Activated T-cell treated with anti-CD3 and anti-CD28 coated beads, Interleukin-2, amount 50 U/mL, for 24 hours (primary cell): ENCODE measurements at regions not wholly inside any gene's neighbourhood (a gene's known extent, or its start where the extent isn't known, plus 50 kb on each side); places are given as distances from the start of the nearest gene placed in this dataset.

ENCODE experiments used
- DNase-seq: peaks from one replicate; pipeline ENCODE4 v3.0.0-alpha.2; 2020
- H3K27ac Mint-ChIP-seq: 2 replicates; pipeline ENCODE4 v1.8.0; 2020; ENCODE audit warnings: mild to moderate bottlenecking, mixed read lengths
- H3K27me3 Mint-ChIP-seq: 2 replicates; pipeline ENCODE4 v1.8.0; 2020; ENCODE audit warnings: mixed read lengths
- H3K36me3 Mint-ChIP-seq: 2 replicates; pipeline ENCODE4 v1.8.0; 2020; ENCODE audit warnings: low read depth, mixed read lengths
- H3K4me1 Mint-ChIP-seq: 2 replicates; pipeline ENCODE4 v1.8.0; 2020; ENCODE audit warnings: low read depth, mixed read lengths
- H3K4me3 Mint-ChIP-seq: 2 replicates; pipeline ENCODE4 v1.8.0; 2020; ENCODE audit warnings: mild to moderate bottlenecking, moderate library complexity, mixed read lengths
- H3K9me3 Mint-ChIP-seq: 2 replicates; pipeline ENCODE4 v1.8.0; 2020; ENCODE audit warnings: mixed read lengths

- Mint-ChIP-seq H3K4me3 (no peak overlapping the region), H3K9me3 (peaks cover 6% of the 10 kb centered on the region), H3K36me3 (no peaks in the 10 kb centered on the region), H3K4me1 (no peaks in the 10 kb centered on the region), H3K27me3 (no peaks in the 10 kb centered on the region), H3K27ac (no peak overlapping the region)
- no peak for DNase-seq
Observed at GRCh38 chr2:222088561-222088960, 210.2 kb downstream of the PAX3 start.

- no peaks in the 10 kb centered on the region for H3K36me3 Mint-ChIP-seq
- peaks cover 6% of the 10 kb centered on the region for H3K9me3 Mint-ChIP-seq
- H3K4me1 Mint-ChIP-seq, result no peaks in the 10 kb centered on the region
- H3K4me3 Mint-ChIP-seq, result no peak overlapping the region
- H3K27ac Mint-ChIP-seq, result no peak overlapping the region
- no peak for DNase-seq
- H3K27me3 Mint-ChIP-seq, result no peaks in the 10 kb centered on the region
Observed at GRCh38 chr2:222087998-222088397, 210.8 kb downstream of the PAX3 start.

GRCh38 chr2:222082201-222082600, 216.6 kb downstream of the PAX3 start:
- no peaks in the 10 kb centered on the region for H3K27me3 Mint-ChIP-seq
- H3K36me3 Mint-ChIP-seq, result no peaks in the 10 kb centered on the region
- no peaks in the 10 kb centered on the region for H3K9me3 Mint-ChIP-seq
- H3K27ac Mint-ChIP-seq, result no peak overlapping the region
- H3K4me1 Mint-ChIP-seq, result no peaks in the 10 kb centered on the region
- no peak overlapping the region for H3K4me3 Mint-ChIP-seq
- DNase-seq, result no peak

GRCh38 chr2:222080141-222080540, 218.7 kb downstream of the PAX3 start:
- H3K4me3 Mint-ChIP-seq, result no peak overlapping the region
- no peaks in the 10 kb centered on the region for H3K36me3 Mint-ChIP-seq
- H3K27ac Mint-ChIP-seq, result no peak overlapping the region
- no peak for DNase-seq
- H3K9me3 Mint-ChIP-seq, result no peaks in the 10 kb centered on the region
- no peaks in the 10 kb centered on the region for H3K27me3 Mint-ChIP-seq
- no peaks in the 10 kb centered on the region for H3K4me1 Mint-ChIP-seq

GRCh38 chr2:222076973-222077690, 221.7 kb downstream of the PAX3 start:
- Mint-ChIP-seq H3K27me3 (no peaks in the 10 kb centered on the region), H3K4me1 (no peaks in the 10 kb centered on the region), H3K4me3 (no peak overlapping the region), H3K27ac (no peak overlapping the region), H3K9me3 (no peaks in the 10 kb centered on the region), H3K36me3 (no peaks in the 10 kb centered on the region)
- DNase-seq, result no peak

GRCh38 chr2:222074674-222075073, 224.1 kb downstream of the PAX3 start:
- DNase-seq, result no peak
- no peak overlapping the region for H3K27ac Mint-ChIP-seq
- H3K36me3 Mint-ChIP-seq, result no peaks in the 10 kb centered on the region
- H3K4me3 Mint-ChIP-seq, result no peak overlapping the region
- H3K9me3 Mint-ChIP-seq, result no peaks in the 10 kb centered on the region
- H3K27me3 Mint-ChIP-seq, result peaks cover 2% of the 10 kb centered on the region
- H3K4me1 Mint-ChIP-seq, result no peaks in the 10 kb centered on the region

GRCh38 chr2:222071911-222072310, 226.9 kb downstream of the PAX3 start:
- no peaks in the 10 kb centered on the region for H3K9me3 Mint-ChIP-seq
- peaks cover 2% of the 10 kb centered on the region for H3K27me3 Mint-ChIP-seq
- H3K4me3 Mint-ChIP-seq, result no peak overlapping the region
- no peak overlapping the region for H3K27ac Mint-ChIP-seq
- no peaks in the 10 kb centered on the region for H3K36me3 Mint-ChIP-seq
- H3K4me1 Mint-ChIP-seq, result no peaks in the 10 kb centered on the region
- DNase-seq, result no peak

- H3K27me3 Mint-ChIP-seq, result peaks cover 12% of the 10 kb centered on the region
- H3K9me3 Mint-ChIP-seq, result no peaks in the 10 kb centered on the region
- H3K4me3 Mint-ChIP-seq, result no peak overlapping the region
- no peaks in the 10 kb centered on the region for H3K4me1 Mint-ChIP-seq
- no peaks in the 10 kb centered on the region for H3K36me3 Mint-ChIP-seq
- H3K27ac Mint-ChIP-seq, result no peak overlapping the region
- DNase-seq, result no peak
Observed at GRCh38 chr2:222064286-222064685, 234.5 kb downstream of the PAX3 start.

- H3K4me3 Mint-ChIP-seq, result no peak overlapping the region
- no peaks in the 10 kb centered on the region for H3K36me3 Mint-ChIP-seq
- H3K4me1 Mint-ChIP-seq, result no peaks in the 10 kb centered on the region
- no peaks in the 10 kb centered on the region for H3K9me3 Mint-ChIP-seq
- DNase-seq, result no peak
- H3K27ac Mint-ChIP-seq, result no peak overlapping the region
- peaks cover 52% of the 10 kb centered on the region for H3K27me3 Mint-ChIP-seq
Observed at GRCh38 chr2:222058819-222059445, 239.9 kb downstream of the PAX3 start.

GRCh38 chr2:222057347-222058073, 241.3 kb downstream of the PAX3 start:
- H3K4me1 Mint-ChIP-seq, result no peaks in the 10 kb centered on the region
- DNase-seq, result no peak
- H3K4me3 Mint-ChIP-seq, result no peak overlapping the region
- no peaks in the 10 kb centered on the region for H3K36me3 Mint-ChIP-seq
- no peaks in the 10 kb centered on the region for H3K9me3 Mint-ChIP-seq
- no peak overlapping the region for H3K27ac Mint-ChIP-seq
- H3K27me3 Mint-ChIP-seq, result peaks cover 60% of the 10 kb centered on the region

- H3K36me3 Mint-ChIP-seq, result no peaks in the 10 kb centered on the region
- no peaks in the 10 kb centered on the region for H3K9me3 Mint-ChIP-seq
- H3K4me1 Mint-ChIP-seq, result no peaks in the 10 kb centered on the region
- H3K27me3 Mint-ChIP-seq, result peaks cover 59% of the 10 kb centered on the region
- no peak overlapping the region for H3K27ac Mint-ChIP-seq
- H3K4me3 Mint-ChIP-seq, result no peak overlapping the region
- no peak for DNase-seq
Observed at GRCh38 chr2:222055328-222055727, 243.5 kb downstream of the PAX3 start.

GRCh38 chr2:222054813-222055212, 244.0 kb downstream of the PAX3 start:
- no peak for DNase-seq
- Mint-ChIP-seq H3K9me3 (no peaks in the 10 kb centered on the region), H3K27me3 (peaks cover 58% of the 10 kb centered on the region), H3K4me1 (no peaks in the 10 kb centered on the region), H3K4me3 (no peak overlapping the region), H3K27ac (no peak overlapping the region), H3K36me3 (no peaks in the 10 kb centered on the region)

- no peaks in the 10 kb centered on the region for H3K36me3 Mint-ChIP-seq
- DNase-seq, result no peak
- no peak overlapping the region for H3K4me3 Mint-ChIP-seq
- no peaks in the 10 kb centered on the region for H3K4me1 Mint-ChIP-seq
- H3K27ac Mint-ChIP-seq, result no peak overlapping the region
- H3K27me3 Mint-ChIP-seq, result peaks cover 53% of the 10 kb centered on the region
- H3K9me3 Mint-ChIP-seq, result no peaks in the 10 kb centered on the region
Observed at GRCh38 chr2:222052934-222053367, 245.8 kb downstream of the PAX3 start.

GRCh38 chr2:222050981-222051380, 247.8 kb downstream of the PAX3 start:
- Mint-ChIP-seq H3K36me3 (no peaks in the 10 kb centered on the region), H3K27ac (no peak overlapping the region), H3K9me3 (no peaks in the 10 kb centered on the region), H3K4me1 (no peaks in the 10 kb centered on the region), H3K27me3 (peaks cover 38% of the 10 kb centered on the region), H3K4me3 (no peak overlapping the region)
- no peak for DNase-seq

- Mint-ChIP-seq H3K4me1 (no peaks in the 10 kb centered on the region), H3K27me3 (peaks cover 30% of the 10 kb centered on the region), H3K4me3 (no peak overlapping the region), H3K9me3 (no peaks in the 10 kb centered on the region), H3K36me3 (no peaks in the 10 kb centered on the region), H3K27ac (no peak overlapping the region)
- no peak for DNase-seq
Observed at GRCh38 chr2:222049946-222050345, 248.9 kb downstream of the PAX3 start.
